ENCODE measurements at regions not wholly inside any gene's neighbourhood (a gene's known extent, or its start where the extent isn't known, plus 50 kb on each side); places are given as distances from the start of the nearest gene placed in this dataset.

GRCh38 chr6:94478133-94479005 is 1059.0 kb upstream of the EPHA7 start:
- intact Hi-C loops (cut with DNase I; ENCODE audit: low total_unique reads), result no loop called here
- Histone ChIP-seq H3K4me1 (no peaks in the 10 kb centered on the region), H3K27ac (no peak overlapping the region), H3K36me3 (no peaks in the 10 kb centered on the region), H3K27me3 (no peaks in the 10 kb centered on the region), H3K9me3 (peaks cover 0 to 4% (median 0%) of the 10 kb centered on the region in 3 donors), H3K4me3 (no peak overlapping the region)
- no peak for TF ChIP-seq CTCF (IDR thresholded peaks at IDR 0.05)
- DNase-seq, result no peak

- Histone ChIP-seq H3K36me3 (no peaks in the 10 kb centered on the region), H3K27me3 (no peaks in the 10 kb centered on the region), H3K27ac (no peak overlapping the region), H3K4me3 (no peak overlapping the region), H3K9me3 (no peaks in the 10 kb centered on the region), H3K4me1 (no peaks in the 10 kb centered on the region)
- no peak for DNase-seq
- intact Hi-C loops (cut with DNase I; ENCODE audit: low total_unique reads), result no loop called here
- TF ChIP-seq CTCF (IDR thresholded peaks at IDR 0.05), result no peak
Measured at GRCh38 chr6:94468830-94469229, 1049.5 kb upstream of the EPHA7 start.

- TF ChIP-seq CTCF (IDR thresholded peaks at IDR 0.05), result no peak
- H3K36me3 ChIP-seq, result no peaks in the 10 kb centered on the region
- no peaks in the 10 kb centered on the region for H3K9me3 ChIP-seq
- H3K27me3 ChIP-seq, result no peaks in the 10 kb centered on the region
- H3K27ac ChIP-seq, result no peak overlapping the region
- no peak overlapping the region for H3K4me3 ChIP-seq
- no peak for DNase-seq
- intact Hi-C loops (cut with DNase I; ENCODE audit: low total_unique reads), result no loop called here
- H3K4me1 ChIP-seq, result no peaks in the 10 kb centered on the region
Measured at GRCh38 chr6:94464018-94464510, 1044.7 kb upstream of the EPHA7 start.

- Histone ChIP-seq H3K9me3 (no peaks in the 10 kb centered on the region), H3K36me3 (no peaks in the 10 kb centered on the region), H3K27ac (no peak overlapping the region), H3K4me3 (no peak overlapping the region), H3K27me3 (no peaks in the 10 kb centered on the region), H3K4me1 (no peaks in the 10 kb centered on the region)
- intact Hi-C loops (cut with DNase I; ENCODE audit: low total_unique reads), result loop anchor here (2.0 kb wide), 1 partner anchor 73 kb away; no protein-coding TSS in a partner anchor
- DNase-seq, result no peak
- no peak for TF ChIP-seq CTCF (IDR thresholded peaks at IDR 0.05)
Measured at GRCh38 chr6:94463306-94463705, 1043.9 kb upstream of the EPHA7 start.

- H3K36me3 ChIP-seq, result no peaks in the 10 kb centered on the region
Measured at GRCh38 chr6:94462231-94462630, 1042.9 kb upstream of the EPHA7 start.

More at GRCh38 chr6:94462231-94462630, 1042.9 kb upstream of the EPHA7 start:
- no peak overlapping the region for H3K27ac ChIP-seq
- no peak for DNase-seq
- no peaks in the 10 kb centered on the region for H3K4me1 ChIP-seq
- intact Hi-C loops (cut with DNase I; ENCODE audit: low total_unique reads), result loop anchor here (2.0 kb wide), 1 partner anchor 71 kb away; no protein-coding TSS in a partner anchor
- no peaks in the 10 kb centered on the region for H3K27me3 ChIP-seq
- TF ChIP-seq CTCF (IDR thresholded peaks at IDR 0.05), result no peak
- H3K9me3 ChIP-seq, result no peaks in the 10 kb centered on the region
- no peak overlapping the region for H3K4me3 ChIP-seq
